ENCODE measurements at regions not wholly inside any gene's neighbourhood (a gene's known extent, or its start where the extent isn't known, plus 50 kb on each side); places are given as distances from the start of the nearest gene placed in this dataset.

GRCh38 chr13:34719060-34719875 lies 222.8 kb upstream of the NBEA start:
- TF ChIP-seq CTCF (conservative IDR thresholded peaks at IDR 0.05; ENCODE audit: low read length) (no peak), EZH2phosphoT487 (IDR thresholded peaks at IDR 0.05; ENCODE audit: borderline replicate concordance) (no peak)
